Forelimb muscle (tissue), 1 donor: ENCODE measurements at regions not wholly inside any gene's neighbourhood (a gene's known extent, or its start where the extent isn't known, plus 50 kb on each side); places are given as distances from the start of the nearest gene placed in this dataset.

Experiments used
- DNase-seq: peaks from one replicate; pipeline ENCODE4 v3.0.0-alpha.2; 2013; ENCODE audit warnings: low read depth

DNA sequence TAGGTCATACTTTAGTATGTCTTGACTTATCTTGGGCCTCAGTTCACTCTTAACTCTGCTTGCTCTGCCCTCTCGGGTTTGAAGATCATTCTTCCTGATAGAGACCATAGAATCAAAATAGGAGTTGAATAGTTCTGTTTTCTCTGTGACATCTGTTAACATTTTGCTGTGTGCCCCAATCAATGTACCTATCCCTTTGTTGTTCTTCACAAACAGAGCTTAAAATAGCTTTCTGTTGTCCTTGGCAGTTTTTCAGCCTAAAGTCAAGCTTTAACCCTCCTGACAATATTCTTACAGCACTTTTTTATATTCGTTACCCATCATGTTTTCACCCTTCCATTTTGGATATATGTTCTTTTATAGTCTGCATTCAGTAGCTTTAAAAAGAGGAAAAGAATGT, 724.5 kb upstream of the FANCL start:
- DNase-seq, result no peak

DNA sequence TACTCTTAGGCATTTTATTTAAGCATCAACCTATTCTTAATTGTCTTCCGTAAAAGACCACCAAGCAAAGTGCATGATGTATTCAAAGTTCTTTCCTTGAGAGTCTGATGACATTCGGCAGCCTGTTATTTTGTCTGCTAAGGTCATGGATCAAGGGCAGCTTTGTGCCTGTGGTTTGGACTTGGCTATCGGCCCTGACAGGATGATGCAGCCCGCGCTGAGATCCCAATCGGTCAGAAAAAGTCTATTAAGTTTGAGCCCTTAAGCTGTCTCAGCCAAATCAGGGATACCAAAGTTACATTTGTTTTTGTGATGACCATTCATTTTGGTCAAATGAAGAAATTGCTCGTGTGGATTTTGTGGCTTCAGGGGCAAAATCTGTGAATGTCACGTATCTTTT, 718.9 kb upstream of the FANCL start:
- DNase-seq, result no peak

DNA sequence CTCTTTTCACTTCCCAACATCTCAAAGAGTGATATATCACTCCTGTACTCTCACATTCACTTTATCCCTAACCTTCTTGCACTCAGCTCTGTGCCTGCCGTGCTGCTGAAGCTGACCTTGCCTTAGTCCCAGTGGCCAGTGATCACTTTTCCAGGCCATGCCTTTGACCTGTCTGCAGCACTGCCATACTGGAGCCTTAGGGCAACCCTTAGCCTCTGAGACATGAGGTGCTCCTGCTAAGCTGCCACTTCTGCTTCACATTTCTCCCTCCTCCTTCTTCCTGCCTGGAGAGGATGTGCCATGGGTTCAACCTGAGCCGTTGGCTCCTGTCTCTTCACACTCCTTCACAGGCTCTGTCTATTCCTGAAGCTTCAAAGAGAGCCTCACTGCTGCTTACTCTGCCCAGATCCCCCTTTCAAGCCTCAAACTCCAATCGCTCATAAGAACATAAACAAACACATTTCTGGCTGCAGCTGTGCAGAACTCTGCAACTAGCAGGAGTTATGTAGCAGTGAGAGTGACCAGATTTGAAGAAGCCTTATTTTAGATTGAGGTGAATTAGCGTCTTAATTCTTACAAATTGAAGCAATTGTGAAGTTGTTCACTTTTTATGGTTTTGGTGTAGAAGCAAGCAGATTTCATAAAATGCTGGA, 716.2 kb upstream of the FANCL start:
- no peak for DNase-seq

GRCh38 chr2:58954880-58955385, 713.8 kb upstream of the FANCL start:
- no peak for DNase-seq

- no peak for DNase-seq
Observed at GRCh38 chr2:58951722-58952121, 710.6 kb upstream of the FANCL start.

- no peak for DNase-seq
Observed at GRCh38 chr2:58950795-58951462, 709.8 kb upstream of the FANCL start.

GRCh38 chr2:58939388-58939787, 698.3 kb upstream of the FANCL start:
- no peak for DNase-seq

- no peak for DNase-seq
Observed at GRCh38 chr2:58938988-58939387, 697.9 kb upstream of the FANCL start.

GRCh38 chr2:58932801-58933200, 691.7 kb upstream of the FANCL start:
- DNase-seq, result no peak

- DNase-seq, result no peak
Observed at GRCh38 chr2:58930537-58930936, 689.4 kb upstream of the FANCL start.

DNA sequence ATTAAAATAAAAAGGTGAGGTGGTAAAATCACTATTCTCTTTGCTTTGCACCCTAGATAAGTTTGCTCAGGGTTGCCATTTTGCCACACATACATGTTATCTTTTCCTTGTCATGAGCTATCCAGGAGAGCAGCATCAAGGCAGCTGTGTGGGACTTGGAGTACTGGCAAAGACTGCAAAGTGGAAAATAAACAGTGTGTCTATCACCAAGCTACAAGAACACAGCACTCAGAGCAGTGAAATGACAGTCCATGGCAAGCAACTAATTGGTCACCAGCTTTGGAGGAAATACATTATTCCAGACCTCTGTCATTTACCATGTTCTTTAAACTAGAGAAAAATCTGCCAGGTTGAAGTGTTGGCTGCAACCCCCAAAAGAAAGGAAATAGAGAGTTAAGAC, 687.8 kb upstream of the FANCL start:
- no peak for DNase-seq

DNA sequence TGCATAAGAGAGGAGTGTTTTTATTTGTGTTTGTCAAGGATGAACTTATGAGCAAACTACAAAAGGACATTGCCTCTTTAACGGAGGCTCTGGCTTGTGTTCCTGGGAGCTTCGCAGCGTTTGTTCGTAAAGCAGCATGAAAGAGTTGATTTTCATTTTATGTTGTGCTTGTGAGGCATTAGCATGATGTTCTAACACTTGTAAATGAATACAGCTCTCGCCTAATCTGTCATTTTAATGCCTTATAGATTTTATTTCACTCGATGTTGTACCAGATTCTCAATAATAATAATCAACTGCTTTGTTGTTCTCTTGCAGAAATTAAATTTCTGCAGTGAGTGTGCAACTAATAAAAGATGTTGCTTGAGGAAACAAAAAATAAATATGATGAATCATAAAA, 687.3 kb upstream of the FANCL start:
- DNase-seq, result no peak

DNA sequence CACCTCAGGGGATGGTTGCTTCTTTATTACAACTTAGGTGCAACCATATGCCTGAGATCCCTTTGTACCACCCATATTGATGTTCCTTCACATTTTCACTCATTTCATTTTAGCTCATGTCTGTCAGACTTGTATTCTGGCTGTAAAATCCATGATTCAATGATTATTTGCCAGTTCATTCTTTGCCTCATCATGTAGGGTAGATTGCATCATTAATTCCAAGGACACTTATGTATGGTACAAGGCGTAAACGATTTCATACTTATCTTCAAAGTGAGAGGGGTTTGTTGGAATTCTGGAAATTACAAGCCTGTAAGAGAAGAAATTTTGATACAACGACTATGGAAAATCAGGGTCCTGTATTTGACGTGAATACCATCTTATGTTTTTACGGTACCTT, 685.0 kb upstream of the FANCL start:
- no peak for DNase-seq

DNA sequence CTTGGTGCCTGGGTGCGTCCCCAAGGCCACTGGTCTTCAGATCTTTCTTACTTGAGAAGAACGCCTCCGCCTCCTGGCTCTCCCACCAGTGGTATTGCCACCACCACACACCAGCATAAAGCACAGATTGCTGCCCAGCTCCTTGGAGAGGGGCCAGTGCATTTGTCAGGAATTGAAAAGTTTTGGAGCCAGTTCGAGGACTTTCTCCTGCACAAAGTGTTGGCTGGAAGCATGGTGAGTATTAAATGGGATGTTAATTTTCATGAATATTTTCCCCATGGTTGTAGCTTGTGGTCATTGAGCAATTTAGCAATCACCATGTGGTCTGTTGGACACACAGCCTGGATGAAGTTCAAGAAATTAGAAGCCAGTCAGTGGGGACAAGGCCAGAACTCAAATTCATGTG, 684.6 kb upstream of the FANCL start:
- no peak for DNase-seq

DNA sequence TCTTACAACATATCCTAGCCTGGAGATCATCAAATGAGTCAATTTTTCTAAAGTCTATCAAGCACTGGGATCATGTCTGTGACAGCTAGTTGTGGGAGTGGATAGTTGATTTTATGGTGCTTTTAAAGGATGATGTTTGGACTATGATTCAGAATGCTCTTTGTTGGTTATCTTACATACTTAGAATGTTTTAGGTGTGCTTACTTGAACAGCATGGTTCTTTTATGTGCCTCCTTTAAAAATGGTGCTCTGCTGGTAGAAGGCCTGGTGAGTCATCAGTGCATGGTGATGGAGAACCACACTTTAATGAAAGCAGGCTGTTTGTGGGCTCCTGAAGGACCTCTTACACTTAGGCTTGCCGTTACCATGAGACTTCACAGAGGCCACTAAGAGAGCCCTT, 682.7 kb upstream of the FANCL start:
- DNase-seq, result no peak

- DNase-seq, result no peak
Observed at GRCh38 chr2:58922245-58922644, 681.1 kb upstream of the FANCL start.

GRCh38 chr2:58921676-58922075, 680.6 kb upstream of the FANCL start:
- no peak for DNase-seq

- no peak for DNase-seq
Observed at GRCh38 chr2:58920001-58920400, 678.9 kb upstream of the FANCL start.

DNA sequence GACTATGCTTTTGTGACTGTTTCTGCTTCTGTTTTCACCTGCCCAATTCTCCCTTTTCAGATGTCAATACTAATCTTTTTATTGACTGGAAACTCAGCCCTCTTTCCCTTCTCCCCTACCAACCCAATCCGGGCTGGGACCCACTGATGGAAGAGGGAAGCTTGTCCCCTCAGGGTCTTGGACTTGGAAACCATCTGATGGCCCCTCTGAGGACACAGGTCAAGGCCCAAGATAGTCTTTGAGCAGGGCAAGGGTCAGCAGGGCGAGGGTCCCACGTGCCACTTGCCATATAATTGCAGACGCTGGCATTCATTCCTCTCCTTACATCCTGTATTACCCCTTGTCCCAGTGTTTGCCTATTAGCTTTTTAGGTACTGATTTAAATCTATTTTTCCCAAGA, 678.2 kb upstream of the FANCL start:
- no peak for DNase-seq

DNA sequence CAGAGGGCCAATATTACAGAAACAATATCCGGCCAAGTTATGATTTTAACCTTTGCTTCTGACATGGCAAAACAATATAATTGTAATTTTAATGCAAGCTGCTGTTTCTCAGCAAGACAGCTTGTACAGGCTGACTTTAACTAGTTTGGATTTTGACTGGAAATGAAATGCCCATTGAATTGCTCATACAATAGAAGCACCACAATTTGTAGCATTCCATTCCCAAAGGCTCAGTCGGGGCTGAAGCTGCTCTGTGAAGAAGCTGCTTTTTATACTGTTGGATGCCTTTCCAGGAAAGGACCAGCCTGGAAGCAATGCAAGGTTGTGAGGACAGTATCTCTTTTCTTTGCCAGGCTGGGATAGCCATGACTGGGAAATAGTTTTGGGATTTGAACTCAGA, 677.0 kb upstream of the FANCL start:
- DNase-seq, result no peak

GRCh38 chr2:58917596-58917995, 676.5 kb upstream of the FANCL start:
- DNase-seq, result no peak

- peak; percentile 44 for DNase-seq
Observed at GRCh38 chr2:58916063-58916462, 674.9 kb upstream of the FANCL start.

- DNase-seq, result peak; percentile 65
Observed at GRCh38 chr2:58914733-58915505, 673.8 kb upstream of the FANCL start.
